ENCODE measurements at regions not wholly inside any gene's neighbourhood (a gene's known extent, or its start where the extent isn't known, plus 50 kb on each side); places are given as distances from the start of the nearest gene placed in this dataset.

- no TSS peak for BruUV-seq (replicated peaks)
Measured at GRCh38 chr6:122122202-122122601, 277.2 kb upstream of the HSF2 start.

More at GRCh38 chr6:122122202-122122601, 277.2 kb upstream of the HSF2 start:
- no peaks in the 10 kb centered on the region for H3K4me1 ChIP-seq (ENCODE audit: control insufficient read depth, insufficient read depth, low read length)
- H3K9ac ChIP-seq (ENCODE audit: control insufficient read depth, insufficient read depth, low read length), result no peak overlapping the region
- no peak overlapping the region for H3K4me2 ChIP-seq (ENCODE audit: control insufficient read depth, insufficient read depth)
- ChIA-PET CTCF (interaction anchor here (1.5 kb wide), 1 partner anchor 18 kb away, joined by 3 read pairs; no protein-coding TSS in a partner anchor), POLR2A (no interaction called here), SMC1A (ENCODE audit: uncharacterized antibody, unreplicated experiment) (no interaction called here), RAD21 (ENCODE audit: unreplicated experiment) (no interaction called here)
- ATAC-seq (no peak), DNase-seq (ENCODE audit: low read depth, low spot score) (no peak), FAIRE-seq (no peak)
- H3K27me3 ChIP-seq (replicated peaks in 1 of 2; ENCODE audit: control insufficient read depth in 2 of 2, insufficient read depth in 2 of 2, low read length in 1 of 2), result no peaks in the 10 kb centered on the region
- no peak overlapping the region for H3K4me3 ChIP-seq
- H4K20me1 ChIP-seq (ENCODE audit: control insufficient read depth, insufficient read depth), result no peaks in the 10 kb centered on the region
- intact Hi-C loops (cut with micrococcal nuclease; ENCODE audit: unreplicated experiment), result no loop called here
- H3K79me2 ChIP-seq (ENCODE audit: control insufficient read depth, insufficient read depth, low read length), result no peaks in the 10 kb centered on the region
- H3K9me3 ChIP-seq (replicated peaks; ENCODE audit: control insufficient read depth, insufficient read depth, low read length), result no peaks in the 10 kb centered on the region
- 21% methylated on average over 1 of the region's 1 CpG for WGBS (ENCODE audit: insufficient coverage, insufficient replicate concordance, low lambda C conversion rate, missing lambda C conversion rate)
- TF ChIP-seq SPI1 (IDR thresholded peaks at IDR 0.05; ENCODE audit: borderline replicate concordance, insufficient read depth, low read depth, low read length) (no peak), SMAD1 (IDR thresholded peaks at IDR 0.05; ENCODE audit: low read depth, partially characterized antibody) (no peak), SREBF1 (IDR thresholded peaks at IDR 0.05; ENCODE audit: low read length) (no peak), JUNB (IDR thresholded peaks at IDR 0.05) (no peak), CEBPB (IDR thresholded peaks at IDR 0.05; ENCODE audit: borderline replicate concordance in 1 of 2, low read depth in 2 of 2, low read length in 2 of 2) (no peak), HSF1 (IDR thresholded peaks at IDR 0.05; ENCODE audit: low read depth, low read length) (no peak), FOS (IDR thresholded peaks at IDR 0.05; ENCODE audit: borderline replicate concordance, extremely low read depth, insufficient read length) (no peak), ZNF384 (IDR thresholded peaks at IDR 0.05; ENCODE audit: borderline replicate concordance, low read depth, low read length) (no peak), NR2C1 (IDR thresholded peaks at IDR 0.05) (no peak), PBX3 (IDR thresholded peaks at IDR 0.05; ENCODE audit: insufficient replicate concordance, low read depth, low read length) (no peak)
- no peaks in the 10 kb centered on the region for H3K36me3 ChIP-seq (ENCODE audit: control insufficient read depth in 2 of 2, insufficient read depth in 2 of 2, low read length in 1 of 2)
- H3K27ac ChIP-seq (ENCODE audit: control insufficient read depth, insufficient read depth), result no peak overlapping the region
- in situ Hi-C loops (cut with MboI), result no loop called here
- H2AFZ ChIP-seq (ENCODE audit: control insufficient read depth, low read depth, low read length), result no peak overlapping the region

Data from GM12878 (cell line).